ENCODE measurements at regions not wholly inside any gene's neighbourhood (a gene's known extent, or its start where the extent isn't known, plus 50 kb on each side); places are given as distances from the start of the nearest gene placed in this dataset.

- ChIA-PET POLR2A (ENCODE audit: low non-redundant PET) (no interaction called here), CTCF (no interaction called here)
- TF ChIP-seq CTCF (conservative IDR thresholded peaks at IDR 0.05; ENCODE audit: low read depth) = no peak
- no peak overlapping the region for H3K27ac ChIP-seq
- DNase-seq (ENCODE audit: low spot score) = no peak
Observed at GRCh38 chr5:17425385-17426070, 72.5 kb upstream of the TAF11L2 start.

- H3K27ac ChIP-seq = no peak overlapping the region
- DNase-seq (ENCODE audit: low spot score) = no peak
- ChIA-PET CTCF (no interaction called here), POLR2A (ENCODE audit: low non-redundant PET) (no interaction called here)
- TF ChIP-seq CTCF (conservative IDR thresholded peaks at IDR 0.05; ENCODE audit: low read depth) = no peak
Observed at GRCh38 chr5:17426104-17426749, 71.8 kb upstream of the TAF11L2 start.

- H3K27ac ChIP-seq = no peak overlapping the region
- CTCF ChIA-PET = no interaction called here
- no peak for DNase-seq (ENCODE audit: low spot score)
- TF ChIP-seq CTCF (conservative IDR thresholded peaks at IDR 0.05; ENCODE audit: low read depth) = no peak
- POLR2A ChIA-PET (ENCODE audit: low non-redundant PET) = no interaction called here
Observed at GRCh38 chr5:17428176-17428800, 69.7 kb upstream of the TAF11L2 start.

GRCh38 chr5:17429353-17429752 lies 68.7 kb upstream of the TAF11L2 start:
- ChIA-PET CTCF (no interaction called here), POLR2A (ENCODE audit: low non-redundant PET) (no interaction called here)
- DNase-seq (ENCODE audit: low spot score) = peak; percentile 16
- TF ChIP-seq CTCF (conservative IDR thresholded peaks at IDR 0.05; ENCODE audit: low read depth) = no peak
- no peak overlapping the region for H3K27ac ChIP-seq

- TF ChIP-seq CTCF (conservative IDR thresholded peaks at IDR 0.05; ENCODE audit: low read depth) = no peak
- ChIA-PET POLR2A (ENCODE audit: low non-redundant PET) (no interaction called here), CTCF (no interaction called here)
- DNase-seq (ENCODE audit: low spot score) = no peak
- H3K27ac ChIP-seq = no peak overlapping the region
Observed at GRCh38 chr5:17430241-17430640, 67.8 kb upstream of the TAF11L2 start.

GRCh38 chr5:17431272-17432050 lies 66.6 kb upstream of the TAF11L2 start:
- ChIA-PET POLR2A (ENCODE audit: low non-redundant PET) (no interaction called here), CTCF (no interaction called here)
- DNase-seq (ENCODE audit: low spot score) = no peak
- no peak overlapping the region for H3K27ac ChIP-seq
- no peak for TF ChIP-seq CTCF (conservative IDR thresholded peaks at IDR 0.05; ENCODE audit: low read depth)
